Parathyroid adenoma (tissue), 2 donors: ENCODE measurements at regions not wholly inside any gene's neighbourhood (a gene's known extent, or its start where the extent isn't known, plus 50 kb on each side); places are given as distances from the start of the nearest gene placed in this dataset.

Source experiments
- H2AFZ ChIP-seq: fragments of 300-600 bp; sonication (generic); one replicate; pipeline ENCODE4 v1.7.0; 2017; ENCODE audit warnings: antibody characterized with exemption, mild to moderate bottlenecking
- H3K27ac ChIP-seq: fragments of 300-600 bp; sonication (generic); one replicate; pipeline ENCODE4 v1.7.0; 2017
- H3K27me3 ChIP-seq: fragments of 300-600 bp; sonication (generic); one replicate; pipeline ENCODE4 v1.7.0; 2017; ENCODE audit warnings: low read length; ENCODE audit not compliant: control insufficient read depth, insufficient read depth
- H3K36me3 ChIP-seq: fragments of 300-600 bp; sonication (generic); one replicate; pipeline ENCODE4 v1.7.0; 2017; ENCODE audit warnings: low read length; ENCODE audit not compliant: control insufficient read depth, insufficient read depth
- H3K4me1 ChIP-seq: fragments of 300-600 bp; sonication (generic); one replicate; pipeline ENCODE4 v1.7.0; 2017; ENCODE audit warnings: control low read depth
- H3K4me2 ChIP-seq: fragments of 300-600 bp; sonication (generic); one replicate; pipeline ENCODE4 v1.7.0; 2017; ENCODE audit warnings: low read length
- H3K4me3 ChIP-seq: fragments of 300-600 bp; sonication (generic); one replicate; pipeline ENCODE4 v1.7.0; 2017; ENCODE audit warnings: low read depth, low read length
- H3K79me2 ChIP-seq: fragments of 300-600 bp; sonication (generic); one replicate; pipeline ENCODE4 v1.7.0; 2017; ENCODE audit warnings: control low read depth
- H3K9ac ChIP-seq: fragments of 300-600 bp; sonication (generic); one replicate; pipeline ENCODE4 v1.7.0; 2017; ENCODE audit warnings: mild to moderate bottlenecking
- H3K9me3 ChIP-seq: fragments of 300-600 bp; sonication (generic); one replicate; pipeline ENCODE4 v1.7.0; 2017; ENCODE audit warnings: low read length; ENCODE audit not compliant: control insufficient read depth
- TF ChIP-seq, protein P1 (sequence below): fragments of 300-600 bp; sonication (generic); IDR thresholded peaks from one replicate; pipeline ENCODE4 v1.7.0; 2017; ENCODE audit warnings: antibody characterized with exemption, mild to moderate bottlenecking
- donor health status: primary hyperparathyroidism.

DNA sequence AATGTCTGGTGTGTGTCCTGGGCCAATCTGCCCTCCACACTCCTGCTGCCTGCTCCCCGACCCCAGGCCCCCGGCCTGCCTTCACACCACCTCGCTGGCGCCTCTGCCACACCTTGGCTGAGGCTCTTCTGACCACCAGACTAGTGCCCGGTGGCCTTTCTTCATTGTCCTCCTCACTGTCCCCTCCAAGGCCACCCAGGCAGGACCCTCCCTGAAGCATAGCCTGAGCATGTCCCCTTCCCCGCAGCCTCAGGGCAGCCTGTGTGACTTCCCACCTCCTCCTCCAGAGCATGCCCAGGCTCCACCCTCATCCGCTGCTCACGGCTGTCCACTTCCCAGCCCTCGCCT, 154.6 kb downstream of the OLFM1 start:
- H3K4me1 ChIP-seq = no peaks in the 10 kb centered on the region
- H3K9ac ChIP-seq = no peak overlapping the region
- H3K9me3 ChIP-seq = no peaks in the 10 kb centered on the region
- H3K79me2 ChIP-seq = no peaks in the 10 kb centered on the region
- H3K4me3 ChIP-seq = no peak overlapping the region
- H3K4me2 ChIP-seq = no peak overlapping the region
- H3K27ac ChIP-seq = no peak overlapping the region
- H3K36me3 ChIP-seq = no peaks in the 10 kb centered on the region
- TF ChIP-seq, protein P1, sequence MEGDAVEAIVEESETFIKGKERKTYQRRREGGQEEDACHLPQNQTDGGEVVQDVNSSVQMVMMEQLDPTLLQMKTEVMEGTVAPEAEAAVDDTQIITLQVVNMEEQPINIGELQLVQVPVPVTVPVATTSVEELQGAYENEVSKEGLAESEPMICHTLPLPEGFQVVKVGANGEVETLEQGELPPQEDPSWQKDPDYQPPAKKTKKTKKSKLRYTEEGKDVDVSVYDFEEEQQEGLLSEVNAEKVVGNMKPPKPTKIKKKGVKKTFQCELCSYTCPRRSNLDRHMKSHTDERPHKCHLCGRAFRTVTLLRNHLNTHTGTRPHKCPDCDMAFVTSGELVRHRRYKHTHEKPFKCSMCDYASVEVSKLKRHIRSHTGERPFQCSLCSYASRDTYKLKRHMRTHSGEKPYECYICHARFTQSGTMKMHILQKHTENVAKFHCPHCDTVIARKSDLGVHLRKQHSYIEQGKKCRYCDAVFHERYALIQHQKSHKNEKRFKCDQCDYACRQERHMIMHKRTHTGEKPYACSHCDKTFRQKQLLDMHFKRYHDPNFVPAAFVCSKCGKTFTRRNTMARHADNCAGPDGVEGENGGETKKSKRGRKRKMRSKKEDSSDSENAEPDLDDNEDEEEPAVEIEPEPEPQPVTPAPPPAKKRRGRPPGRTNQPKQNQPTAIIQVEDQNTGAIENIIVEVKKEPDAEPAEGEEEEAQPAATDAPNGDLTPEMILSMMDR = no peak
- H3K27me3 ChIP-seq = peaks cover 3% of the 10 kb centered on the region
- no peak overlapping the region for H2AFZ ChIP-seq

DNA sequence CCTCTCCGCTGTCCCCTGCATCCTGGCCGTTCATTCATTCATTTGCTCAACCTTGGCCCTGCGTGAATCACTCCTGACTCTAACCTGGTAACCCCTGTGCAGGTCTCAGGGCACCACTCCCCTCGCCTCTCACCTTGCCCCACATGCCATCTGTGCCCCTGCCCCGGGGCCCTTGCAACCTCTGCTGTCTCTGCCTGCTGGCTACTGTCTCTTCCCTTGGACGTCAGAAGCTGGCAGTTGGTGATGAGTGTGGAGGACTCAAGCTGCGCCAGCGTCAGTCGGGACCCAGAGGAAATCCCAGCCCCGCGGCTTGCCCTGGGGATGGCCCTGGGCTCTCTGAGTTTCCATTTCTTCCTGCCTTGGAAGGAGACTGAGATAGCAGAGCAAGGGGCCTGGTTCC, 154.9 kb downstream of the OLFM1 start:
- Histone ChIP-seq H3K4me3 (no peak overlapping the region), H3K4me1 (no peaks in the 10 kb centered on the region), H3K27ac (no peak overlapping the region), H3K9ac (no peak overlapping the region), H3K36me3 (no peaks in the 10 kb centered on the region), H3K27me3 (peaks cover 3% of the 10 kb centered on the region), H3K4me2 (no peak overlapping the region), H2AFZ (no peak overlapping the region), H3K9me3 (no peaks in the 10 kb centered on the region), H3K79me2 (no peaks in the 10 kb centered on the region)
- TF ChIP-seq, protein P1 = no peak

DNA sequence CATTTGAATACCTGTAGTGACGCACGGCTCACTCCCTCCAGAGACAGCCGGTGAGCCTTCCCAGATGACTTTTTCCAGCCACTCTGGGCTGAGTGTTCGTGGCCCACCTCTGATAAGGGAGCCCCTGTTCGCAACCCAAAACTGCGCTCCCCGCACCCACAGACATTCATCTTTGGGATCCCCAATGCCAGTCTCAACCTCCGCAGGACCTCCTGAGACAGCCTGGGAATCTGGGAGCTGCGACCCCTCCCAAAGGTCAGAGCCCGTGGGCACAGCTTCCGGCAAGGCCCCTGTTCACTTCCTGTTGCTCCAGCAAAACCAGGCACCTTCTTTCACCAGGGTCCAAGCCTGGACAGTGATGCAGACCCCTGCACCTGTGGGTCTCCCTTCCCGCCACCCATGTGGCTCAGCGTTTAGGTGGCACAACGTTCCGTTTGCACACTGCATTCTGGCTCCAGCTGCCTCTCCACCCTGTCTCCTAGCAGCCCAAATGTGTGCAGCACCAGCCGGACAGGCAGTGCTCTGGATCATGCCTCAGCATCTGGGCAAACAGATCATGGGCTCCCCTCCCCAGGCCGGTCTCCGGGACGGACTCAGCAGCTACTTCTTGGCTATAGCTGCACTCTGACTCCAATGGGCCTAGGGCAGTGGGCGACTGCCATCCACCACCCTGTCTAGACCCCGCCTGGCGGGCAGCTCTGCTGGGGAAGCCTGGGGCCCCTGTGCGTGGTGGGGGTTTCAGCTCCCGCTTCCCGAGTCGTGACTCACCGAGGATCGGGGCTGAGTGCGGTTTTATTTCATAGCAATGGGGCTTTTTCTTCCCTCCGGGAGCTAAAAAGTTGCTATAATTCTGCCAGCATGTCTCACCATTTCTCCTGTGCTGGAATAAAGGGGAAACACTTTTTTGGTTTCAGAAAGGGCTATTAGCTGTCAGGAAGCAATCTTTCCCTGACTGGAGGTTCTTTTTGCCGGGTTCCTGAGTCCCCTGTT, 156.0 kb downstream of the OLFM1 start:
- peaks cover 3% of the 10 kb centered on the region for H3K27me3 ChIP-seq

DNA sequence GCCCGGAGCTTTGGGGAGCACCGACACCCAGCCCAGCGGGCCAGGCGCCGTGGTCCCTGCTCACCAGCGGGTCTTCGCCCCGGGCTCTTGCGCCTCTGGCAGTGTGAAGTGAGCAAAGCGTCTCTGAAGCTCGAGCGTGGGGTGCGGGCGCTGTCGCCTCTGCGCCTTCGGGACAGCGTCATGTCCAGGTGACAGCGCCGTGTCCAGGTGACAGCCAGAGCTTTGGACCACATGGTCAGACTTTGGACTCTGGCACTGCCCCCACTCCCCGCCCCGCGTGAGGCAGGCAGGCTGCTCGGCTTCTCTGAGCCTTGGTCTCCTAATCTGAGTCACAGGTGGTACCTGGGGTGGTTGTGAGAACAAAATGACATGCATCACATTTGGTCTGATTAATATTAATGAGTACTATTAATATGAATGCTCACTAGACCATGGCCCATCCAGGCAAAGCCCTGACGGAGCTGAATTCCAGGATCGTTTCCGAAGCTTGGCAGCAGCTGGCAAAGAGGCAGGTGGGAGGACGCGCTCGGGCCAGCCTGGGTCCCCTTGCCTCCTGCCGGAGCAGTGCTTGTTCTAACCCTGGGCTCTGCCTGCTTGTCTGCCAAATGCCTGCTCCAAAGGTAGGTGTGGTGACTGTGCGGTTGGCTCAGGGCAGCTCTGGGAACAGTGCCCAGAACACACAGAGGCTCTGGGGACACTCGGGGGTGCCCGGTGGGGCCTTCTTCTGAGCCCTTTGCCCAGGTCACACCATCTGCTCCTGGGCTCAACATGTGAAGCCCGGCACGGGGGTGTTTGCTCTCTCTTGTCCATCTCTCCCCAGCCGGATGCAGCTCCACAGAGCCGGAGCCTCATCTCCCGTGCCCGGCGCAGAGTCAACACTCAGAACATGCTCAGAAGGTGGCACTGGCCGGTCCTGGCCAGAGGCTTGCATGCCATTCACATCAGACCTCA, 157.1 kb downstream of the OLFM1 start:
- Histone ChIP-seq H3K36me3 (no peaks in the 10 kb centered on the region), H3K4me3 (no peak overlapping the region), H3K27ac (no peak overlapping the region), H3K9me3 (no peaks in the 10 kb centered on the region), H3K27me3 (peaks cover 3% of the 10 kb centered on the region), H3K4me1 (no peaks in the 10 kb centered on the region), H3K9ac (no peak overlapping the region), H3K4me2 (no peak overlapping the region), H3K79me2 (no peaks in the 10 kb centered on the region), H2AFZ (no peak overlapping the region)
- TF ChIP-seq, protein P1 = no peak

More for the DNA sequence above, 156.0 kb downstream of the OLFM1 start:
- Histone ChIP-seq H3K9me3 (no peaks in the 10 kb centered on the region), H2AFZ (no peak overlapping the region), H3K27ac (no peak overlapping the region), H3K4me3 (no peak overlapping the region), H3K4me1 (no peaks in the 10 kb centered on the region), H3K79me2 (no peaks in the 10 kb centered on the region), H3K9ac (no peak overlapping the region), H3K4me2 (no peak overlapping the region), H3K36me3 (no peaks in the 10 kb centered on the region)
- TF ChIP-seq, protein P1 = no peak
